Skeletal muscle tissue (tissue), 3 donors: ENCODE measurements at regions not wholly inside any gene's neighbourhood (a gene's known extent, or its start where the extent isn't known, plus 50 kb on each side); places are given as distances from the start of the nearest gene placed in this dataset.

Experiments
- H3K27ac ChIP-seq: one replicate; pipeline ENCODE4 v1.7.0; 2013; ENCODE audit warnings: mild to moderate bottlenecking, low read depth, low read length, inconsistent platforms
- H3K27me3 ChIP-seq, 3 donors: one replicate each; pipeline ENCODE4 v1.7.0; 2013; ENCODE audit warnings: low read length in 3 of 3; ENCODE audit not compliant: control insufficient read depth in 3 of 3, insufficient read depth in 3 of 3
- H3K36me3 ChIP-seq, 3 donors: one replicate each; pipeline ENCODE4 v1.7.0; 2013; ENCODE audit warnings: low read length in 3 of 3; ENCODE audit not compliant: control insufficient read depth in 3 of 3, insufficient read depth in 3 of 3
- H3K4me1 ChIP-seq, 3 donors: one replicate each; pipeline ENCODE4 v1.7.0; 2013; ENCODE audit warnings: low read length in 3 of 3, mild to moderate bottlenecking in 3 of 3; ENCODE audit not compliant: control insufficient read depth in 3 of 3, insufficient read depth in 3 of 3
- H3K4me3 ChIP-seq, 3 donors: one replicate each; pipeline ENCODE4 v1.7.0; 2013; ENCODE audit warnings: low read length in 3 of 3
- H3K9ac ChIP-seq, 3 donors: one replicate each; pipeline ENCODE4 v1.7.0; 2013; ENCODE audit warnings: low read length in 3 of 3, mild to moderate bottlenecking in 3 of 3, moderate library complexity in 2 of 3, low read depth in 1 of 3
- H3K9me3 ChIP-seq, 3 donors: one replicate each; pipeline ENCODE4 v1.7.0; 2013; ENCODE audit warnings: low read length in 3 of 3; ENCODE audit not compliant: control insufficient read depth in 3 of 3
- donor health status: Osteomylitis.

GRCh38 chr1:29485096-29485925 lies 249.0 kb downstream of the PTPRU start:
- H3K4me1 ChIP-seq = no peaks in the 10 kb centered on the region
- no peaks in the 10 kb centered on the region for H3K36me3 ChIP-seq
- H3K27me3 ChIP-seq = peaks cover 10 to 22% (median 19%) of the 10 kb centered on the region in 3 donors
- no peak overlapping the region for H3K4me3 ChIP-seq
- no peak overlapping the region for H3K9ac ChIP-seq
- H3K27ac ChIP-seq = no peak overlapping the region
- H3K9me3 ChIP-seq = no peaks in the 10 kb centered on the region

DNA sequence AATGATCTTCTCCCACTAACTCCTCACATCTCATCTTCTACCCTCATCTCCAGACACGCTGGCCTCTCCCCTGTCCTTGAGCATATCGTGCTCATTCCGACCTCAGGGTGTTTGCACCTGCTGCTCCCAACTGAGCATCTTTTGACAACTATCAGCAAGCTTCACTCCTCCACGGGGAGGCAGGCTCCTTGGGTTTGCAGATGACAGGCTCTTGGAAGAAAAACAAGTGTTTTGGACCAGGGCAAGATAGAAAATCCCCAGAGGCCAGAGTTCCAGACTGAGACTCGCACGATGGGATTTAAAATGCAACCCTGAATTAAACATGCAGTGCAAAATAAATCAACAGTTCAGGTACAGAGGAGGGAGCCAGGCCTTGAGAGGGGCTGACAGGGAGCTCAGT lies 246.7 kb downstream of the PTPRU start:
- no peak overlapping the region for H3K4me3 ChIP-seq
- no peak overlapping the region for H3K9ac ChIP-seq
- H3K9me3 ChIP-seq = no peaks in the 10 kb centered on the region
- no peak overlapping the region for H3K27ac ChIP-seq
- H3K4me1 ChIP-seq = no peaks in the 10 kb centered on the region
- H3K27me3 ChIP-seq = peaks cover 10 to 28% (median 19%) of the 10 kb centered on the region in 3 donors
- H3K36me3 ChIP-seq = no peaks in the 10 kb centered on the region

- Histone ChIP-seq H3K9ac (no peak overlapping the region), H3K9me3 (no peaks in the 10 kb centered on the region), H3K27ac (no peak overlapping the region), H3K4me1 (no peaks in the 10 kb centered on the region), H3K27me3 (peaks cover 14 to 28% (median 27%) of the 10 kb centered on the region in 3 donors), H3K4me3 (no peak overlapping the region), H3K36me3 (no peaks in the 10 kb centered on the region)
These were observed 245.7 kb downstream of the PTPRU start for GRCh38 chr1:29482064-29482463.

- peaks cover 14 to 27% (median 25%) of the 10 kb centered on the region in 3 donors for H3K27me3 ChIP-seq
- H3K4me3 ChIP-seq = no peak overlapping the region
- H3K4me1 ChIP-seq = no peaks in the 10 kb centered on the region
- no peaks in the 10 kb centered on the region for H3K9me3 ChIP-seq
- no peak overlapping the region for H3K9ac ChIP-seq
- no peak overlapping the region for H3K27ac ChIP-seq
- no peaks in the 10 kb centered on the region for H3K36me3 ChIP-seq
These were observed 244.7 kb downstream of the PTPRU start for GRCh38 chr1:29481031-29481430.

DNA sequence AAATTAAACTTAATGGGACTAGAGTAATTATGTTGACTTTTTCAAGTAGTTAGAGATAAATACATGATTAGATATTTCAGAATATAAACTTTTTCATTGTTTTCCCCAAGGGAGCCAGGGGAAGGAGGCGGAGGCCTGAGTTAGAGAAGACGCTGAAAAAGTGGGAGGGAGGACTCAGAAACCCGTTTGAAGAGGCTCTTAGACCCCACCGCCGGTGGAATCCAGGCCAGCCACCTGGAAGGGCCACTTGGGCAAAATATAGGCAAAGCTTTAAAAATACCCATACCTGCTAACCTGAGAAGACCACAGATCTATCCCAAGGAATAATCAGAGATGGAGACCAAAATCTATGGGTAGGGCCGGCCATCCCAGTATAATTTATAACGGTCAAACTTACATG lies 242.6 kb downstream of the PTPRU start:
- no peaks in the 10 kb centered on the region for H3K36me3 ChIP-seq
- peaks cover 9 to 28% (median 24%) of the 10 kb centered on the region in 3 donors for H3K27me3 ChIP-seq
- H3K27ac ChIP-seq = no peak overlapping the region
- H3K9ac ChIP-seq = no peak overlapping the region
- H3K4me1 ChIP-seq = no peaks in the 10 kb centered on the region
- H3K9me3 ChIP-seq = no peaks in the 10 kb centered on the region
- H3K4me3 ChIP-seq = no peak overlapping the region

DNA sequence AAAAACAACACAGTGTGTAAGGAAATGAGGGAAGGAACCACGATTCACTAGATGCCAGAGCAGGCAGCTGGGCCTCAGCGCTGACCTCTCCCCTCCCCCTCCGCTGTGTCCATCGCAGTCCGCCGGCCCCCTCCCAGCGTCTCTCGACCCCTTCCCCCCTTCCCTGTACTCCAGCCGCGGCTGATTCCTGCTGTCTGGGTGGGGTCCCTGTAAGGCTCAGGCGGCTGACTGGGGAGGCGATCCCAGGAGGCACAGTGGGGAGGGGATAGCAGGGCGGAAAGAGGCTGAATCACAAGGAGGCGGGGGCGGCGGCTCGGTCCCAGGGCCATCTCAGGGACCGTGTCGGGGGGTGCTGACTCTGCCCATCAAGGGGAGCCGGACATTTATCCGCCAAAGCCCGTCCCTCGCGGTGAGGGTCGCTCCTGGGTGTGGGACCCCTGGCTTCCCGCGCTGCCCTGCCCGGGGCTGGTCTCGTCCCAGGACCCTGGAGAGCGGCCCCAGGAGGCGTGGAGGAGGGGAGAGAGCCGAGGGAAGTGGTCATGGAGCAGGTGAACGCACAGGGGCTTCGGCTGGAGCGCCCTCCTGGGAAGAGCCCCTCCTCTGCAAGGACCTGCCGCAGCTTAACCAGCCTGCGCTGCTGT lies 241.9 kb downstream of the PTPRU start:
- H3K4me3 ChIP-seq = no peak overlapping the region
- H3K9ac ChIP-seq = no peak overlapping the region
- no peaks in the 10 kb centered on the region for H3K9me3 ChIP-seq
- H3K36me3 ChIP-seq = no peaks in the 10 kb centered on the region
- peaks cover 9 to 28% (median 22%) of the 10 kb centered on the region in 3 donors for H3K27me3 ChIP-seq
- no peak overlapping the region for H3K27ac ChIP-seq
- H3K4me1 ChIP-seq = no peaks in the 10 kb centered on the region

GRCh38 chr1:29475326-29475725 lies 239.0 kb downstream of the PTPRU start:
- peaks cover 9 to 25% (median 23%) of the 10 kb centered on the region in 3 donors for H3K27me3 ChIP-seq

DNA sequence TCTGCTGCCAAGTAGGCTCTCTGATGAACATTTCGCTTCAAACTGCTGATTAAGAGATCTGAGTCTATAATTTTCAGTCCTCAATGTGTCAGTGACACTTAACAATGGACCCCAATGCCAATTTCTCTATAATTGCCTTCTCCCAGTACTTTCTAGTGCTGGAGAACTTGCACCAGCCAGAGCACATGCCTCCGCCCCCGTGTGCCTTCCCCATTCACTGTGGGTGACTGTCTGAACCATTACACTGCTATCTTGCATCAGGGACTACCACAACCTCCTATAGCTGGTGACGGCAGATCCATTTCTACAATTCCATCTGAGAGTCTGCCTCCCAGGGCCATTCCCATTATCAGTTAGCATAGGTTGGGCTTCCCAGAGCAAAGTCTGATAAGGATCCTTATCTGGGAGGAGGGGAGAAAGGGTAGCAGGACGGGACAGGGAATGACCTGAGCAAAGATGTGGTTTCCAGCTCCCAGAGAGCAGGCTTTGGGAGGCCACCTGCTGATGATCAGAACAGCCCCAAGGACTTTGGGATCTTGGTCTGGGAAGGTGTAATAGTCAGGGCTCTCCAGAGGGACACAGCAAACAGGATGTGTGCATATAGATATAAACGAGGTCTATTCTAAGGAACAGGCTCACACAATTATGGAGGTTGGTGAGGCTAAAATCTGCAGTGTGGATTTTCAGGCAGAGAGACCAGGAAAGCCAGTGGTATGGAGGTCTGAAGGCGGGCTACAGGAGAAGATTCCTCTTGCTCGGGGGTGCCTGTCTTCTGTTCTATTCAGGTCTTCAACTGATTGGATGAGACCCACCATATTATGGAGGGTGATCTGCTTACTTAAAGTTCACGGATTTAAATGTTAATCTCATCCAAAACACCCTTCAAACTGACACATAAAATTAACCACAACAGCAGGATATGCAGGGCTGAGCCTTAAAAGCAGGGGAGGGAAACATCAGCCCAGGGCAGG lies 238.2 kb downstream of the PTPRU start:
- no peak overlapping the region for H3K9ac ChIP-seq
- peaks cover 0 to 4% (median 3%) of the 10 kb centered on the region in 3 donors for H3K4me1 ChIP-seq
- H3K4me3 ChIP-seq = no peak overlapping the region
- no peaks in the 10 kb centered on the region for H3K9me3 ChIP-seq
- no peaks in the 10 kb centered on the region for H3K36me3 ChIP-seq
- H3K27me3 ChIP-seq = peaks cover 6 to 20% (median 18%) of the 10 kb centered on the region in 3 donors
- no peak overlapping the region for H3K27ac ChIP-seq

More at GRCh38 chr1:29475326-29475725, 239.0 kb downstream of the PTPRU start:
- Histone ChIP-seq H3K9me3 (no peaks in the 10 kb centered on the region), H3K4me1 (no peaks in the 10 kb centered on the region), H3K27ac (no peak overlapping the region), H3K9ac (no peak overlapping the region), H3K36me3 (no peaks in the 10 kb centered on the region), H3K4me3 (no peak overlapping the region)

- Histone ChIP-seq H3K27ac (no peak overlapping the region), H3K4me1 (peaks cover 0 to 7% (median 6%) of the 10 kb centered on the region in 3 donors), H3K9me3 (no peaks in the 10 kb centered on the region), H3K4me3 (no peak overlapping the region), H3K9ac (no peak overlapping the region), H3K27me3 (peaks cover 4 to 14% (median 11%) of the 10 kb centered on the region in 3 donors), H3K36me3 (no peaks in the 10 kb centered on the region)
These were observed 237.0 kb downstream of the PTPRU start for GRCh38 chr1:29473161-29473855.
